ENCODE measurements at regions not wholly inside any gene's neighbourhood (a gene's known extent, or its start where the extent isn't known, plus 50 kb on each side); places are given as distances from the start of the nearest gene placed in this dataset.

DNA sequence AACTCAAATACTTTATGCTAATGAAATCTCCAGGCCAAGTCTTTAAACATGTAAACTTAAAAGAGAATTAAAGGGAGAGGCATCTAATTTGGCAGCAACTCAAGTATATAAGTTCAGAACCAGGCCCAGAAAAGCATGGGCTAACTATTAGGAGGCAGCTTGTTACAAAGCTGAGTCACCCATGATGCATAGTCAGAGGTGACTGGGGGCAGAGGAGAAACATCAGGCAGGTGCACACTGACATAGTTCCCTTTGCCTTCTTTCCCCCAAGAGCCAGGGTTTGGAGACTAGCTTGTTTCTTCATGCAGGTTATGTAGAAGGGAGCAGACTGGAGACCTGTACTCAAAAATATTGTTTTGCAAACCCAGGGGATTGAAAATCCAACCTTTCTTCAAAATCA lies 619.0 kb downstream of the SOX6 start:
- Histone ChIP-seq H3K23me2 (ENCODE audit: insufficient read length, low read depth, low read length, poor library complexity, severe bottlenecking) (no peaks in the 10 kb centered on the region), H4K8ac (replicated peaks; ENCODE audit: insufficient read length, low read depth, low read length) (no peak overlapping the region), H4K5ac (ENCODE audit: insufficient read length, low read depth, low read length) (no peak overlapping the region), H2BK12ac (ENCODE audit: insufficient read length, low read depth, low read length) (no peak overlapping the region), H2AFZ (ENCODE audit: low read length) (no peak overlapping the region), H3K79me1 (ENCODE audit: insufficient read depth, low read depth, low read length, poor library complexity, severe bottlenecking) (no peaks in the 10 kb centered on the region), H2BK20ac (ENCODE audit: low read depth, low read length, poor library complexity, severe bottlenecking) (no peak overlapping the region), H3K9me3 (ENCODE audit: control insufficient read depth, low read depth, low read length) (no peaks in the 10 kb centered on the region), H3K4me2 (ENCODE audit: insufficient read depth, insufficient read length, low read length) (no peak overlapping the region), H2AK5ac (ENCODE audit: insufficient read length, low read length) (no peak overlapping the region), H3K23ac (ENCODE audit: insufficient read length, low read depth, low read length) (no peak overlapping the region), H3K18ac (ENCODE audit: insufficient read length, low read depth, low read length) (no peak overlapping the region), H3K27ac (ENCODE audit: insufficient read length, low read depth, low read length) (no peak overlapping the region), H2BK15ac (ENCODE audit: low read depth, low read length) (no peak overlapping the region), H4K91ac (ENCODE audit: insufficient read length, low read depth, low read length) (no peak overlapping the region), H3K4me1 (ENCODE audit: insufficient read depth, low read length) (no peaks in the 10 kb centered on the region), H3K9ac (ENCODE audit: extremely low read depth, insufficient read length, low read length) (no peak overlapping the region), H4K20me1 (ENCODE audit: control insufficient read depth, insufficient read depth, insufficient read length) (no peaks in the 10 kb centered on the region), H3T11ph (ENCODE audit: low read length) (no peak overlapping the region), H3K56ac (ENCODE audit: insufficient read length, low read depth, low read length) (no peak overlapping the region), H3K4ac (ENCODE audit: low read depth, low read length) (no peak overlapping the region), H3K27me3 (ENCODE audit: insufficient read depth, low read length) (no peaks in the 10 kb centered on the region), H3K79me2 (ENCODE audit: insufficient read depth, low read length) (no peaks in the 10 kb centered on the region), H2BK120ac (ENCODE audit: low read depth, low read length, poor library complexity, severe bottlenecking) (no peak overlapping the region), H3K14ac (ENCODE audit: insufficient read depth, low read length) (no peak overlapping the region), H2BK5ac (ENCODE audit: insufficient read length, low read length) (no peak overlapping the region)
- no peak for DNase-seq
- Mint-ChIP-seq H3K4me1 (no peaks in the 10 kb centered on the region), H3K36me3 (ENCODE audit: insufficient read depth in 1 of 3, low read depth in 3 of 3) (no peaks in the 10 kb centered on the region), H3K9me3 (peaks cover 0 to 2% of the 10 kb centered on the region in 2 experiments; a peak in 1 of 5 replicates), H3K27me3 (ENCODE audit: low read depth) (peaks cover 7% of the 10 kb centered on the region), H3K4me3 (no peak overlapping the region), H3K27ac (no peak overlapping the region)
- TF ChIP-seq, protein P1, sequence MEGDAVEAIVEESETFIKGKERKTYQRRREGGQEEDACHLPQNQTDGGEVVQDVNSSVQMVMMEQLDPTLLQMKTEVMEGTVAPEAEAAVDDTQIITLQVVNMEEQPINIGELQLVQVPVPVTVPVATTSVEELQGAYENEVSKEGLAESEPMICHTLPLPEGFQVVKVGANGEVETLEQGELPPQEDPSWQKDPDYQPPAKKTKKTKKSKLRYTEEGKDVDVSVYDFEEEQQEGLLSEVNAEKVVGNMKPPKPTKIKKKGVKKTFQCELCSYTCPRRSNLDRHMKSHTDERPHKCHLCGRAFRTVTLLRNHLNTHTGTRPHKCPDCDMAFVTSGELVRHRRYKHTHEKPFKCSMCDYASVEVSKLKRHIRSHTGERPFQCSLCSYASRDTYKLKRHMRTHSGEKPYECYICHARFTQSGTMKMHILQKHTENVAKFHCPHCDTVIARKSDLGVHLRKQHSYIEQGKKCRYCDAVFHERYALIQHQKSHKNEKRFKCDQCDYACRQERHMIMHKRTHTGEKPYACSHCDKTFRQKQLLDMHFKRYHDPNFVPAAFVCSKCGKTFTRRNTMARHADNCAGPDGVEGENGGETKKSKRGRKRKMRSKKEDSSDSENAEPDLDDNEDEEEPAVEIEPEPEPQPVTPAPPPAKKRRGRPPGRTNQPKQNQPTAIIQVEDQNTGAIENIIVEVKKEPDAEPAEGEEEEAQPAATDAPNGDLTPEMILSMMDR (conservative IDR thresholded peaks at IDR 0.05): no peak

All from H9 (cell line).